MM.1S (cell line): ENCODE measurements at regions not wholly inside any gene's neighbourhood (a gene's known extent, or its start where the extent isn't known, plus 50 kb on each side); places are given as distances from the start of the nearest gene placed in this dataset.

Source experiments
- DNase-seq: peaks from one replicate; pipeline ENCODE4 v3.0.0-alpha.2; 2015
- H2AFZ ChIP-seq: fragments of 300-600 bp; sonication (generic); 2 replicates; pipeline ENCODE4 v1.6.0; 2016; ENCODE audit warnings: antibody characterized with exemption, low read length
- H3F3A ChIP-seq: fragments of 300-600 bp; sonication (generic); 2 replicates; pipeline ENCODE4 v1.6.1; 2016; ENCODE audit warnings: mild to moderate bottlenecking, antibody characterized with exemption, low read length, moderate library complexity, mixed read lengths; ENCODE audit not compliant: insufficient read depth
- H3K27ac ChIP-seq: fragments of 300-600 bp; sonication (generic); 2 replicates; pipeline ENCODE4 v1.5.1; 2016; ENCODE audit warnings: mild to moderate bottlenecking, low read length
- H3K27me3 ChIP-seq: fragments of 300-600 bp; sonication (generic); replicated peaks from 2 replicates; pipeline ENCODE4 v1.6.0; 2016; ENCODE audit warnings: low read length; ENCODE audit not compliant: insufficient read depth
- H3K36me3 ChIP-seq: fragments of 300-600 bp; sonication (generic); replicated peaks from 2 replicates; pipeline ENCODE4 v1.6.1; 2016; ENCODE audit warnings: mild to moderate bottlenecking, low read length, mixed read lengths; ENCODE audit not compliant: insufficient read depth
- H3K4me1 ChIP-seq: fragments of 300-600 bp; sonication (generic); 2 replicates; pipeline ENCODE4 v1.6.1; 2016; ENCODE audit warnings: low read length, mixed read lengths
- H3K4me2 ChIP-seq: fragments of 300-600 bp; sonication (generic); 2 replicates; pipeline ENCODE4 v1.6.0; 2016; ENCODE audit warnings: low read depth, low read length
- H3K4me3 ChIP-seq: fragments of 300-600 bp; sonication (generic); 2 replicates; pipeline ENCODE4 v1.5.1; 2016; ENCODE audit warnings: low read length, mixed read lengths
- H3K79me2 ChIP-seq: fragments of 300-600 bp; sonication (generic); 2 replicates; pipeline ENCODE4 v1.6.1; 2016; ENCODE audit warnings: mixed run types, low read length, mixed read lengths
- H3K9ac ChIP-seq: fragments of 300-600 bp; sonication (generic); 2 replicates; pipeline ENCODE4 v1.6.1; 2016; ENCODE audit warnings: low read length, mixed read lengths
- H3K9me2 ChIP-seq: fragments of 300-600 bp; sonication (generic); replicated peaks from 2 replicates; pipeline ENCODE4 v1.6.1; 2016; ENCODE audit warnings: mild to moderate bottlenecking, low read length, mixed read lengths; ENCODE audit not compliant: insufficient read depth
- H3K9me3 ChIP-seq: fragments of 300-600 bp; sonication (generic); replicated peaks from 2 replicates; pipeline ENCODE4 v1.6.1; 2016; ENCODE audit warnings: mild to moderate bottlenecking, low read length, mixed read lengths; ENCODE audit not compliant: insufficient read depth
- H4K20me1 ChIP-seq: fragments of 300-600 bp; sonication (generic); 2 replicates; pipeline ENCODE4 v1.6.1; 2016; ENCODE audit warnings: mild to moderate bottlenecking, low read length, moderate library complexity, mixed read lengths; ENCODE audit not compliant: insufficient read depth
- EZH2 ChIP-seq: fragments of 300-600 bp; sonication (generic); optimal IDR thresholded peaks from 2 replicates; pipeline ENCODE3; 2017; ENCODE audit warnings: low read depth, mild to moderate bottlenecking, antibody characterized with exemption, low read length, mixed read lengths
- EZH2phosphoT487 ChIP-seq: fragments of 300-600 bp; sonication (generic); IDR thresholded peaks from 2 replicates; pipeline ENCODE4 v1.6.1; 2018; ENCODE audit warnings: antibody characterized with exemption, low read length
- TF ChIP-seq, protein P1 (sequence below): fragments of 300-600 bp; sonication (generic); IDR thresholded peaks from 2 replicates; pipeline ENCODE4 v1.5.1; 2016; ENCODE audit warnings: antibody characterized with exemption, low read length, mixed read lengths

DNA sequence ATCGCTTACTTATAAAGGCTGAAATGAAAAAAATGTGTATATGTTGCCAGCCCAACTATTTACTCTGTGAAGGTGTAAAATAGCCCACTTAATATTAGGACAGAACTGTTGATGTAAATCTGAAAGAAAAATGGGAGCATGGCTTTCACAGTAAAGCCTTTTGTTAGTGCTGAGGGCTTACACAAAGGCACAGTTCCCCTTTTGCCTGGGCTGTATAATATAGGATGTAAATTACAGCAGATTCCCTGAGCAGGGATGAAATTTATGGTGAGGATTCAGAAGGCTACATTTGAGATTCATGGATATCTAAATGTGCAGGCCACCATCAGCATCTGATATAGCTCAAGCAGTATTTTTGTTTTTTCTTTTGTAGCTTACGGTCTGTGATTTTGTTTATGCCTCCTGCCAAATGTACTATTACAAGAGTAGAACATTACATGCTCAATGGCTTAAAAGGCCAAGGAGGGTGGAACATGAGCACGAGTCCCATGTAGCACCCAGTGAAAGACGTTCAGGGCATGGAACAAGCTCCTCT lies 109.1 kb upstream of the ATP10A start:
- H3K27ac ChIP-seq = no peak overlapping the region
- H3F3A ChIP-seq = no peaks in the 10 kb centered on the region
- no peaks in the 10 kb centered on the region for H3K9me3 ChIP-seq
- H3K4me3 ChIP-seq = no peak overlapping the region
- H3K4me1 ChIP-seq = no peaks in the 10 kb centered on the region
- H3K36me3 ChIP-seq = no peaks in the 10 kb centered on the region
- no peaks in the 10 kb centered on the region for H4K20me1 ChIP-seq
- no peaks in the 10 kb centered on the region for H3K79me2 ChIP-seq
- no peak for TF ChIP-seq EZH2
- TF ChIP-seq, protein P1, sequence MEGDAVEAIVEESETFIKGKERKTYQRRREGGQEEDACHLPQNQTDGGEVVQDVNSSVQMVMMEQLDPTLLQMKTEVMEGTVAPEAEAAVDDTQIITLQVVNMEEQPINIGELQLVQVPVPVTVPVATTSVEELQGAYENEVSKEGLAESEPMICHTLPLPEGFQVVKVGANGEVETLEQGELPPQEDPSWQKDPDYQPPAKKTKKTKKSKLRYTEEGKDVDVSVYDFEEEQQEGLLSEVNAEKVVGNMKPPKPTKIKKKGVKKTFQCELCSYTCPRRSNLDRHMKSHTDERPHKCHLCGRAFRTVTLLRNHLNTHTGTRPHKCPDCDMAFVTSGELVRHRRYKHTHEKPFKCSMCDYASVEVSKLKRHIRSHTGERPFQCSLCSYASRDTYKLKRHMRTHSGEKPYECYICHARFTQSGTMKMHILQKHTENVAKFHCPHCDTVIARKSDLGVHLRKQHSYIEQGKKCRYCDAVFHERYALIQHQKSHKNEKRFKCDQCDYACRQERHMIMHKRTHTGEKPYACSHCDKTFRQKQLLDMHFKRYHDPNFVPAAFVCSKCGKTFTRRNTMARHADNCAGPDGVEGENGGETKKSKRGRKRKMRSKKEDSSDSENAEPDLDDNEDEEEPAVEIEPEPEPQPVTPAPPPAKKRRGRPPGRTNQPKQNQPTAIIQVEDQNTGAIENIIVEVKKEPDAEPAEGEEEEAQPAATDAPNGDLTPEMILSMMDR = no peak
- no peak for TF ChIP-seq EZH2phosphoT487
- H3K9ac ChIP-seq = no peak overlapping the region
- H3K27me3 ChIP-seq = no peaks in the 10 kb centered on the region
- no peak overlapping the region for H2AFZ ChIP-seq
- no peak overlapping the region for H3K4me2 ChIP-seq
- H3K9me2 ChIP-seq = no peaks in the 10 kb centered on the region
- DNase-seq = no peak

DNA sequence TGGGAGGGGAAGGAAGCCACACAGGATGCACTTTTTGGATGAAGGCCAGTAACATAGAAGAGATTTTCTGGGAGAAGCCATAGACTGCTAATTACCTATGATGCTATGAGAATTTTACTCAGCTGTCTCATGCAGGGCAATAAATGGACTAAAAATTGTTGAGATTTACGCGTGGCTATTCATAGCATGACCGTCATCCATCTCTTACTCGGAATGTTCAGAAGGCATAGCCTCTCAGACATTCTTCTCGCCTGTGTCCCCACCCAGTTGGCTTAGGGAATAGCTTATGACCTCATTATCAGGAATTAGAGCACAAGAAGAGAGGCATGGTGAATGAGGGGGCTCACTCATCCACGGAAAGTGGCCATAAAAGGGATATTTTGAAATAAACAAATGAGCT lies 107.9 kb upstream of the ATP10A start:
- Histone ChIP-seq H3K4me2 (no peak overlapping the region), H3K27me3 (no peaks in the 10 kb centered on the region), H3K27ac (no peak overlapping the region)

DNA sequence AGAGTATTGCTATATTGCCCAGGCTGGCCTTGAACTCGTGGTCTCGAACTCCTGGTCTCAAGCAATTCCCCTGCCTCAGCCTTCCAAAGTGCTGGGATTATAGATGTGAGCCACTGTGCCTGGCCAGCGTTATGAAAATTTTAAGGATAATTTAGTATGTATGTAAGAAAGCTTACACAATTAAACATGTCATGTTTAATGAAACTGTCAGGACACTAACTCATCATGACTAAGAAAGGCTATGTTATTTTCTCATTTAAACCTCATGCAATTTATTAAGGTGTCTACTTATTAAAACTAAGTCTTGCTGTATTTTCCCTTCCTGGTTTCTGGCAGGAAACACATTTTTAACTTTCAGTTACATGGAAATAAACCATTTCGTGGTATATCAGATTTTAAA lies 106.8 kb upstream of the ATP10A start:
- H3K27me3 ChIP-seq = no peaks in the 10 kb centered on the region
- no peaks in the 10 kb centered on the region for H3K79me2 ChIP-seq
- no peaks in the 10 kb centered on the region for H4K20me1 ChIP-seq
- H3K4me1 ChIP-seq = no peaks in the 10 kb centered on the region
- no peaks in the 10 kb centered on the region for H3F3A ChIP-seq
- H3K9ac ChIP-seq = no peak overlapping the region
- H3K9me2 ChIP-seq = no peaks in the 10 kb centered on the region
- no peaks in the 10 kb centered on the region for H3K9me3 ChIP-seq
- H3K27ac ChIP-seq = no peak overlapping the region
- H3K36me3 ChIP-seq = no peaks in the 10 kb centered on the region
- H3K4me3 ChIP-seq = no peak overlapping the region
- TF ChIP-seq EZH2 (no peak), EZH2phosphoT487 (no peak)
- TF ChIP-seq, protein P1 = no peak
- no peak overlapping the region for H3K4me2 ChIP-seq
- no peak overlapping the region for H2AFZ ChIP-seq
- no peak for DNase-seq

More for the DNA sequence above, 107.9 kb upstream of the ATP10A start:
- no peaks in the 10 kb centered on the region for H3K79me2 ChIP-seq
- no peaks in the 10 kb centered on the region for H4K20me1 ChIP-seq
- DNase-seq = no peak
- no peak overlapping the region for H3K4me3 ChIP-seq
- H3F3A ChIP-seq = no peaks in the 10 kb centered on the region
- TF ChIP-seq EZH2phosphoT487 (no peak), EZH2 (no peak)
- TF ChIP-seq, protein P1 = no peak
- no peaks in the 10 kb centered on the region for H3K9me2 ChIP-seq
- H3K9me3 ChIP-seq = no peaks in the 10 kb centered on the region
- H3K9ac ChIP-seq = no peak overlapping the region
- no peaks in the 10 kb centered on the region for H3K4me1 ChIP-seq
- no peaks in the 10 kb centered on the region for H3K36me3 ChIP-seq
- no peak overlapping the region for H2AFZ ChIP-seq
